Adrenal gland (tissue), 9 donors: ENCODE measurements at regions not wholly inside any gene's neighbourhood (a gene's known extent, or its start where the extent isn't known, plus 50 kb on each side); places are given as distances from the start of the nearest gene placed in this dataset.

ENCODE experiments used
- DNase-seq, 7 donors: peaks; one replicate each; pipeline ENCODE4 v3.0.0-alpha.2; 2019 to 2020
- H3K27ac ChIP-seq, 5 donors: fragments of 200-600 bp; sonication (generic) in 4 of 5; 1 replicate in 3 of 5; 2 replicates in 2 of 5; pipeline versions ENCODE4 v1.5.1 to v1.8.0; 2016 to 2020; ENCODE audit warnings: mild to moderate bottlenecking in 1 of 5
- H3K27me3 ChIP-seq: fragments of 200-600 bp; 2 replicates; pipeline ENCODE4 v1.8.0; 2021
- H3K36me3 ChIP-seq, 2 donors: fragments of 200-600 bp; replicated peaks in 1 of 2; 1 replicate in 1 of 2; 2 replicates in 1 of 2; pipeline versions ENCODE4 v1.5.1 to v1.8.0; 2018 to 2022
- H3K4me1 ChIP-seq, 2 donors: fragments of 200-600 bp; replicated peaks in 1 of 2; 1 replicate in 1 of 2; 2 replicates in 1 of 2; pipeline versions ENCODE4 v1.5.1 to v1.8.0; 2018 to 2021
- H3K4me3 ChIP-seq, 4 donors: fragments of 200-600 bp; sonication (generic) in 3 of 4; one replicate each; pipeline ENCODE4 v1.5.1; 2016 to 2018
- H3K9me3 ChIP-seq, 3 donors: fragments of 200-600 bp; sonication (generic) in 1 of 3; replicated peaks in 1 of 3; 1 replicate in 2 of 3; 2 replicates in 1 of 3; pipeline versions ENCODE4 v1.5.1 to v1.8.0; 2016 to 2021
- POLR2A ChIP-seq, 2 donors: fragments of 450-650 bp; IDR thresholded peaks; one replicate each; pipeline ENCODE4 v1.6.1; 2017; ENCODE audit warnings: antibody characterized with exemption in 2 of 2, mild to moderate bottlenecking in 2 of 2, moderate library complexity in 1 of 2
- WGBS, 4 donors: extraction: QIAGEN DNeasy Blood & Tissue Kit in 2 of 4; methylation state at CpG; one replicate each; pipeline versions ENCODE4 v1.1.5 to v1.1.7; 2013 to 2017; 5-methylcytosine and 5-hydroxymethylcytosine counted together
- intact Hi-C, 2 donors: fragments of 100-400 bp; cut with DNase I; formaldehyde crosslinking; loops; one replicate each; pipeline versions ENCODE4 v1.14.1 to v1.15.0; 2022 to 2023
- TF ChIP-seq, protein P1 (sequence below), 6 experiments: fragments of 450-650 bp in 4 of 6; fragments of 200-600 bp in 2 of 6; sonication (generic) in 1 of 6; IDR thresholded peaks; 1 replicate in 5 of 6; 2 replicates in 1 of 6; pipeline versions ENCODE4 v1.5.1 to v1.8.0; 2016 to 2021; ENCODE audit warnings: antibody characterized with exemption in 6 of 6, mild to moderate bottlenecking in 2 of 6, moderate library complexity in 1 of 6
- donor health status: healthy with polysubstance abuse.
- donor health status: Bipolar disorder and iron deficiency.
- donor health status: DM: yes; HTN: yes; CAD: no.
- donor health status: DM: no; HTN: no; CAD: no.
- donor health status: DM: no; HTN: no; CAD: no.

DNA sequence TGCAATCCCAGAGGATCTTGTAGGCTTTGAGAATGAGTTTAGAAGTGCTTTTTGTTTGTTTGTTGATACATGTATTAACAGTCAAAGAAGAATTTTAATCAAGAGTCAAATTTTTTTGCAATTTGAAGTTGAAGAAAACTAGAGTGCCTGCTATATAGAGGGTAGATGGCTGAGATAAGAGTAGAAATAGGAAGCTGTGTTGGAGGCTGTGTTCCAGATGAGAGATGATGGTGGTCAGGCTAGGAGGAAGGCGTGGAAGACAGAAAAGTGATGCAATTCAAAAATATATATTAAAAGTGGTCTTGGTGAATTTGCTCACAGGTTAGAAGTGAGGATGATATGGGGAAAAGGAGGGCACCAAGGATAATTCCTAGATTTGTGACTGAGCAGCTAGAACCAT lies 978.3 kb downstream of the BCL11A start:
- Histone ChIP-seq H3K4me1 (no peaks in the 10 kb centered on the region), H3K9me3 (no peaks in the 10 kb centered on the region), H3K27ac (no peak overlapping the region), H3K36me3 (no peaks in the 10 kb centered on the region), H3K4me3 (no peak overlapping the region), H3K27me3 (no peaks in the 10 kb centered on the region)
- 80 to 91% (median 87%) methylated on average over 1 of the region's 1 CpG for WGBS, 4 donors
- intact Hi-C loops, result no loop called here
- TF ChIP-seq, protein P1, sequence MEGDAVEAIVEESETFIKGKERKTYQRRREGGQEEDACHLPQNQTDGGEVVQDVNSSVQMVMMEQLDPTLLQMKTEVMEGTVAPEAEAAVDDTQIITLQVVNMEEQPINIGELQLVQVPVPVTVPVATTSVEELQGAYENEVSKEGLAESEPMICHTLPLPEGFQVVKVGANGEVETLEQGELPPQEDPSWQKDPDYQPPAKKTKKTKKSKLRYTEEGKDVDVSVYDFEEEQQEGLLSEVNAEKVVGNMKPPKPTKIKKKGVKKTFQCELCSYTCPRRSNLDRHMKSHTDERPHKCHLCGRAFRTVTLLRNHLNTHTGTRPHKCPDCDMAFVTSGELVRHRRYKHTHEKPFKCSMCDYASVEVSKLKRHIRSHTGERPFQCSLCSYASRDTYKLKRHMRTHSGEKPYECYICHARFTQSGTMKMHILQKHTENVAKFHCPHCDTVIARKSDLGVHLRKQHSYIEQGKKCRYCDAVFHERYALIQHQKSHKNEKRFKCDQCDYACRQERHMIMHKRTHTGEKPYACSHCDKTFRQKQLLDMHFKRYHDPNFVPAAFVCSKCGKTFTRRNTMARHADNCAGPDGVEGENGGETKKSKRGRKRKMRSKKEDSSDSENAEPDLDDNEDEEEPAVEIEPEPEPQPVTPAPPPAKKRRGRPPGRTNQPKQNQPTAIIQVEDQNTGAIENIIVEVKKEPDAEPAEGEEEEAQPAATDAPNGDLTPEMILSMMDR (IDR thresholded peaks at IDR 0.05), result no peak
- TF ChIP-seq POLR2A (IDR thresholded peaks at IDR 0.05), result no peak
- DNase-seq, result no peak

DNA sequence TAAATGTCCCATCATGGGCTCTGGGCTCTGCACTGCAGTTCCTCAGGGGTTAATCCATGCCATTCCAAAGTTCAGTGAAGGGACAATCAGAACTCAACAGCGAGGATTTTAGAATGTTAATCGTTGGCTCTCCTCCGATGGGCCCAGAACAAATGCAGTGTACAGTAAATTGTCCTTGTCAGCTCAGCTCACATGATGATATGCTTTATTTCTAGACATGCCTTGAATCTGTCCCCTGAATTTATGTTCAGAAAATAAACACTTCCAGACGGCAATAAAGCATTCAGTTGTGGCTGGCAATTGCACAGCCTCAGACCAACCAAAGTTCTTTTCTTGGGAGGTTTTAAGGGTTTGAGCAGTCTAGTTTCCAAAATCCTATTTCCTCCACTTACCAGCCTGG lies 981.2 kb downstream of the BCL11A start:
- Histone ChIP-seq H3K4me3 (no peak overlapping the region), H3K36me3 (no peaks in the 10 kb centered on the region), H3K27ac (no peak overlapping the region), H3K4me1 (no peaks in the 10 kb centered on the region), H3K27me3 (no peaks in the 10 kb centered on the region), H3K9me3 (no peaks in the 10 kb centered on the region)
- intact Hi-C loops, result no loop called here
- no peak for DNase-seq
- WGBS, 4 donors, result 44 to 72% (median 63%) methylated on average over 4 of the region's 4 CpGs
- TF ChIP-seq, protein P1 (IDR thresholded peaks at IDR 0.05), result no peak
- no peak for TF ChIP-seq POLR2A (IDR thresholded peaks at IDR 0.05)

DNA sequence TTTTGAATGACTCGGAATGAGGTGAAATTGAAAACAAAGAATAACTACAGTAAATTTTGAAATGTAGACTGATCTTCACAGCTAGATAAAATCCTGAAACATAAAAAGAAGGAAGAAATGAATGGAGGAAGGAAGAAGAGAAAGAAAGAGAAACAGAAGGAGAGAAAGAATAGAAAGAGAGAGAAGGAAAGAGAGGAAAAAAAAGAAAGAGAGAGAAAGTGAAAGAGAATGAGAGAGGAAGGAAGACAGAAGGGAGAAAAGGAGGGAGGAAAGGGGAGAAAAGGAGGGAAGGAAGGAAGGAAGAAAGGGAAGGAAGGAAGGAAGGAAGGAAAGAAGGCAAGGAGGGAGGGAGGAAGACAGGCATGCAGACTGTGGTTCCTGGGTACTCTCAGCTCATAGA lies 982.6 kb downstream of the BCL11A start:
- Histone ChIP-seq H3K4me1 (no peaks in the 10 kb centered on the region), H3K27me3 (no peaks in the 10 kb centered on the region), H3K9me3 (no peaks in the 10 kb centered on the region), H3K36me3 (no peaks in the 10 kb centered on the region), H3K4me3 (no peak overlapping the region), H3K27ac (no peak overlapping the region)
- intact Hi-C loops, result no loop called here
- WGBS, 4 donors, result 82 to 86% (median 84%) methylated on average over 1 of the region's 1 CpG
- TF ChIP-seq POLR2A (IDR thresholded peaks at IDR 0.05), result no peak
- TF ChIP-seq, protein P1 (IDR thresholded peaks at IDR 0.05), result no peak
- DNase-seq, result no peak

DNA sequence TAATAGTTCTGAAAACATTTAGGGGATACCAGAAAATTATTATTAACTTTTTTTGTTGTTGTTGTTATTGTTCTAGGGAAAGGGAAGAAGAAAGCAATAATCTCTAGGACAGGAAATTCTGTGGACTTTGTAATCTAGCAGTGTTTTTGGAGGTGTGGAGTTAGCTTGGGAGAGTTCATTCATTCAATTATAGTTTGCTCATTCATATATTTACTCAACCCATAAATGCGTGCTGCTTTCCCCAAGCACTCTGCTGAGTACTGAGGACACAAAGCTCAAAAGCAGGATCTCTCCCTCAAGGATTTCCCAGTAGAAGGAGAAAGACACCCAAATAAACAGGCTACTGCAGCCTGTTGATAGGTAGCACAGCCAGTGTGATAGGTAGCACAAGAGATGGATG lies 984.3 kb downstream of the BCL11A start:
- no peak for TF ChIP-seq POLR2A (IDR thresholded peaks at IDR 0.05)
- TF ChIP-seq, protein P1 (IDR thresholded peaks at IDR 0.05), result no peak
- no peak for DNase-seq
- Histone ChIP-seq H3K9me3 (no peaks in the 10 kb centered on the region), H3K27ac (no peak overlapping the region), H3K4me3 (no peak overlapping the region), H3K36me3 (no peaks in the 10 kb centered on the region), H3K4me1 (no peaks in the 10 kb centered on the region), H3K27me3 (no peaks in the 10 kb centered on the region)
- intact Hi-C loops, result no loop called here
- WGBS, 4 donors, result 55 to 91% (median 58%) methylated on average over 1 of the region's 1 CpG
